ENCODE measurements at regions not wholly inside any gene's neighbourhood (a gene's known extent, or its start where the extent isn't known, plus 50 kb on each side); places are given as distances from the start of the nearest gene placed in this dataset.

GRCh38 chrX:67780694-67781109 is 236.9 kb downstream of the AR start:
- DNase-seq: peak; percentile 12

DNA sequence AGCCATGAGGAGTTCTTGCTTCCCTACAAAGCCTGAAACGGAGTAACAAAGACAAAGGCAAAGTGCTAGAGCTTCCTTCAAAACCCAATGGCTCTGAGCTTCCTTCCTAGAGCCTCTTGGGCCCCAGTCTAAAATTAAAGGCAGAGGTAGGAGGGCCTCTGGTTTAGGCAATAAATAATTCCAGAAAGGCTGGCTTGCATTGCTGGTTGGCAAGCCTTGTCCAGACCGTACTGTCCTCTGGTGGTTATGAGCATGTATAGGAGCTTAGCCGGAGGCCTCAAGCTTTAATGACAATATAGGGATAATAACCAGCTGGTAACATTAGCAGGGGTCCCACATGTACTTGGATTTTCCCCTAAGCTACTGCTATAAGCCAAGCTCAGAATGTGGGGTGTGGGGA is 237.3 kb downstream of the AR start:
- no peak for DNase-seq

DNA sequence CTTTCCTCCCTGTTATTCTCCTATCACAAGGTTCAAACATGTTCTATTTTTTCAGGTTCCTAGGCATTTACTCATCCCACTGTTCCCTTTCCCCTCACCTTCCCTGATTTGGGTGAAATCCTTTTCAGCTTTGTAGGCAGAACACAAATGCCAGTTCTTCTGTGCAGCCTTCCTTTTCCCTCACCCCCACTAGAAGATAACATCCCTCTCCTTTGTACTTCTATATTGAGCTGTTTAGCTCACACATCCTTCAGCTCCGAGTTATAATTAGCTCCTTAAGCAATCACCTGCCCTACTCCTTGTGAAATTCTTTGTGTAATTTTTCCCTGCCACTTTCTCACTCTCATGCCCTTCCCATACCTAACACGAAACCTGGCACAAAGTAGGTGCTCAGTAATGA is 240.9 kb downstream of the AR start:
- DNase-seq: no peak

- no peak for DNase-seq
These were observed 243.4 kb downstream of the AR start for GRCh38 chrX:67787196-67787595.

DNA sequence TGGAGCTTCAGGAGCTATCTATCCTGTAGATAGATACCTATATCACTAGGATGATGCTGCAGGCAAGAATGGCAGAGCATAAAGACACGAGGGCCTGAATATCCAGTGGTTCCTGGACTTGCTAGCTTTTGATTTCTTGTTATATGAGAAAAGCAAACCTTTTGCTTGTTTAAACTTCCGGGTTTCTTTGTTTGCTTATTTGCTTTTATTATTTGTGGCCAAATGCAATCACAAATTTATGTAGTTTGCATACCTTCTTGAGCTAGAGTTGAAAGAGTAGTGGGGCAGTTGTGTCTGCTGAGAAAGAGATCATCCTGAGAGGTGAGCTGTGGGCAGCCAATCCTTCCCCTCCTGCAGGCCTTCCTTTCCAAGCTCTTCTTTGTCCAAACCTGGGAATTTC is 245.7 kb downstream of the AR start:
- no peak for DNase-seq
